Prostate gland (tissue), 2 donors: ENCODE measurements at regions not wholly inside any gene's neighbourhood (a gene's known extent, or its start where the extent isn't known, plus 50 kb on each side); places are given as distances from the start of the nearest gene placed in this dataset.

ENCODE experiments used
- CTCF ChIP-seq, 4 experiments: fragments of 200-600 bp in 2 of 4; fragments of 450-650 bp in 2 of 4; sonication (generic) in 2 of 4; IDR thresholded peaks; 1 replicate in 3 of 4; 2 replicates in 1 of 4; pipeline ENCODE4 v1.5.1; 2016 to 2019; ENCODE audit warnings: antibody characterized with exemption in 4 of 4, mild to moderate bottlenecking in 2 of 4, moderate library complexity in 2 of 4
- POLR2A ChIP-seq: fragments of 450-650 bp; IDR thresholded peaks from one replicate; pipeline ENCODE4 v1.6.1; 2016; ENCODE audit warnings: antibody characterized with exemption, mild to moderate bottlenecking
- POLR2AphosphoS5 ChIP-seq: sonication (generic); formaldehyde crosslinking; IDR thresholded peaks from one replicate; pipeline ENCODE4 v1.6.1; 2017; ENCODE audit warnings: antibody characterized with exemption

- TF ChIP-seq CTCF (IDR thresholded peaks at IDR 0.05) (no peak), POLR2AphosphoS5 (no peak), POLR2A (no peak)
Observed at GRCh38 chr13:34816908-34817665, 125.0 kb upstream of the NBEA start.
